Hematopoietic multipotent progenitor cell treated with erythropoietin and hydrocortisone succinate and interleukin-3 and kit ligand, for 8 days (in vitro differentiated cells): ENCODE measurements at regions not wholly inside any gene's neighbourhood (a gene's known extent, or its start where the extent isn't known, plus 50 kb on each side); places are given as distances from the start of the nearest gene placed in this dataset.
A peak's percentile ranks its signal among the peaks of the same experiment; 100 is the strongest.
"Not testable (repeated sequence)": the region's sequence is repeated elsewhere in the genome, so short reads cannot be mapped to it uniquely, and the experiment has no call there.

ENCODE experiments used
- DNase-seq: peaks from one replicate; pipeline ENCODE4 v3.0.0-alpha.2; 2015

- DNase-seq: not testable (repeated sequence)
Observed at GRCh38 chr17:20387549-20387948, 79.8 kb downstream of the LGALS9B start.

- peak; percentile 36 for DNase-seq
Observed at GRCh38 chr17:20381358-20382300, 85.7 kb downstream of the LGALS9B start.

GRCh38 chr17:20380625-20381024 lies 86.7 kb downstream of the LGALS9B start:
- DNase-seq: not testable (repeated sequence)

- DNase-seq: not testable (repeated sequence)
Observed at GRCh38 chr17:20379251-20379650, 88.1 kb downstream of the LGALS9B start.

GRCh38 chr17:20376642-20377041 lies 90.7 kb downstream of the LGALS9B start:
- not testable (repeated sequence) for DNase-seq

GRCh38 chr17:20375745-20376144 lies 91.6 kb downstream of the LGALS9B start:
- DNase-seq: not testable (repeated sequence)
